ENCODE measurements at regions not wholly inside any gene's neighbourhood (a gene's known extent, or its start where the extent isn't known, plus 50 kb on each side); places are given as distances from the start of the nearest gene placed in this dataset.
"Not testable (repeated sequence)": the region's sequence is repeated elsewhere in the genome, so short reads cannot be mapped to it uniquely, and the experiment has no call there.

DNA sequence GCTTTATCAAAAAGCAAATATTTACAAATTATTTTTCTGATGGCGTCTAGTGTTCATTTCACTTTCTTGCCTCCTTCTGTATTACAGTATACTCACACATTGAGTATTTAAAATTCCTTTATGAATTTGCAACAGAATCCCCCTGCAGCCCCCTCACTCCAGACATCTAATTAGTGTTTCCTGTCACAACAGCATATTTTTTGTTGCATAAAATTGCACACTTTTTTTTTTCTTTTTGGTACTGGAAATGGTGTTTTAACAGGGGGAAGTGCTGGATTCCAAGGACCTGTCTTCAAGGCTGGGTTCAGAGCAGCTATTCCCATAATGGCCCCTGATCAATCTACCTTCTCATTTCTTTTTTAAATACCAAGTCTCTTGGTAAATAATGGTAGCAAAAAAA lies 184.3 kb upstream of the HMCN1 start:
- TF ChIP-seq, protein P1, sequence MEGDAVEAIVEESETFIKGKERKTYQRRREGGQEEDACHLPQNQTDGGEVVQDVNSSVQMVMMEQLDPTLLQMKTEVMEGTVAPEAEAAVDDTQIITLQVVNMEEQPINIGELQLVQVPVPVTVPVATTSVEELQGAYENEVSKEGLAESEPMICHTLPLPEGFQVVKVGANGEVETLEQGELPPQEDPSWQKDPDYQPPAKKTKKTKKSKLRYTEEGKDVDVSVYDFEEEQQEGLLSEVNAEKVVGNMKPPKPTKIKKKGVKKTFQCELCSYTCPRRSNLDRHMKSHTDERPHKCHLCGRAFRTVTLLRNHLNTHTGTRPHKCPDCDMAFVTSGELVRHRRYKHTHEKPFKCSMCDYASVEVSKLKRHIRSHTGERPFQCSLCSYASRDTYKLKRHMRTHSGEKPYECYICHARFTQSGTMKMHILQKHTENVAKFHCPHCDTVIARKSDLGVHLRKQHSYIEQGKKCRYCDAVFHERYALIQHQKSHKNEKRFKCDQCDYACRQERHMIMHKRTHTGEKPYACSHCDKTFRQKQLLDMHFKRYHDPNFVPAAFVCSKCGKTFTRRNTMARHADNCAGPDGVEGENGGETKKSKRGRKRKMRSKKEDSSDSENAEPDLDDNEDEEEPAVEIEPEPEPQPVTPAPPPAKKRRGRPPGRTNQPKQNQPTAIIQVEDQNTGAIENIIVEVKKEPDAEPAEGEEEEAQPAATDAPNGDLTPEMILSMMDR (IDR thresholded peaks at IDR 0.05; ENCODE audit: insufficient read depth, missing control alignments) = no peak
- DNase-seq (ENCODE audit: insufficient read length, low spot score) = no peak
- no peak for FAIRE-seq

DNA sequence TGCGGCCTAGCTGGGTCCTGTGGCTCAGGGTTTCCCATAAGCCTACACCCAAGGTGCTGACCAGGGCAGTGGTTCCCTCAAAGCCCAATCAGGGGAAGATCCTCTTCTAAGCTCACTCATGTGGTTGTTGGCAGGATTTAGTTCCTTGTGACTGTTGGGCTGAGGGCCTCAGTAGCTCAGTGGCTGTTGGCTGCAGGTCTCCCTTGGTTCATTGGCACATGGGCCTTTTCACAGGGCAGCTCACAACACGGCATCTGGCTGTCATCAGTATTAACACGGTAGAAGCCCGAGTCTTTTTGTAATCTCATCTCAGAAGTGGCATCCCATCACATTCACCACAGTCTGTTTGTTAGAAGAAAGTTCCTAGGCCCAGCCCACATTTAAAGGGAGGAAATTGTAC lies 188.2 kb upstream of the HMCN1 start:
- DNase-seq (ENCODE audit: insufficient read length, low spot score) (no peak), FAIRE-seq (no peak)
- TF ChIP-seq, protein P1 (IDR thresholded peaks at IDR 0.05; ENCODE audit: insufficient read depth, missing control alignments) = no peak

DNA sequence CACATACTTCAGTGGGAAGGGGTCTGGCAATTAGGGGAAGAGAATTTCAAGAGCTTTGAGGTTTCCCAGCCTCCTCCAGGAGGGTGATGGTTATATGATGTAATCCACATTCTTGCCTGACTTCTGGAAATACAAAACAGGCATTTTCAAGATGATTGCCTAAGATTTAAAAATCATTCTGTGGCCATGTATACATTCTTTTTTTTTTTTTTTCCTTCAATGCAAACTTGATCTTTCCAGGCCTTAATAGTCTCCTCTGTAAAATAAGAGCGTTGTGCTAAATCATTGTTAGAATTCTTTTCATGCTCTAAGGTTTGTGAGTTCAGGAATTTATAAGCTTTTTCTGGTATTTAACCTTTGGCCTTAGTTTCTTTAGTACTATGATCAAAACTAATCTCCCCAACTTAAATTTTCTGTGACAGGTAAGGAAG lies 192.3 kb upstream of the HMCN1 start:
- FAIRE-seq (no peak), DNase-seq (ENCODE audit: insufficient read length, low spot score) (no peak)
- TF ChIP-seq, protein P1 (IDR thresholded peaks at IDR 0.05; ENCODE audit: insufficient read depth, missing control alignments) = no peak

DNA sequence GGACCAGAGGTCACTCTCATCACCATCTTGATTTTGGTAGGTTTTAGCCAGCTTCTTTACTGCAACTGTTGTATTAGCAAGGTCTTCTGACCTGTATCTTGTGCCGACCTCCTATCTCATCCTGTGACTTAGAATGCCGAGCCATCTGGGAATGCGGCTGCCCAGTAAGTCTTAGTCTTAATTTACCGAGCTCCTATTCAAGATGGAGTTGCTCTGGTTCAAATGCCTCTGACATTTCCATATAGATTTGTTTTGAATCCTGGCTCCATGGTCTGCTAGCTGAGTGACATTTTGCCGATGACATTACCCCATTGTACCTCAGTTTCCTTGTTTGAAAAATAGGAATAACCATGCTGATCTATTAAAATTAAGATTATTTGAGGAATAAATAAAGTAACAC lies 193.9 kb upstream of the HMCN1 start:
- TF ChIP-seq, protein P1 (IDR thresholded peaks at IDR 0.05; ENCODE audit: insufficient read depth, missing control alignments) = no peak
- DNase-seq (ENCODE audit: insufficient read length, low spot score) (no peak), FAIRE-seq (no peak)

DNA sequence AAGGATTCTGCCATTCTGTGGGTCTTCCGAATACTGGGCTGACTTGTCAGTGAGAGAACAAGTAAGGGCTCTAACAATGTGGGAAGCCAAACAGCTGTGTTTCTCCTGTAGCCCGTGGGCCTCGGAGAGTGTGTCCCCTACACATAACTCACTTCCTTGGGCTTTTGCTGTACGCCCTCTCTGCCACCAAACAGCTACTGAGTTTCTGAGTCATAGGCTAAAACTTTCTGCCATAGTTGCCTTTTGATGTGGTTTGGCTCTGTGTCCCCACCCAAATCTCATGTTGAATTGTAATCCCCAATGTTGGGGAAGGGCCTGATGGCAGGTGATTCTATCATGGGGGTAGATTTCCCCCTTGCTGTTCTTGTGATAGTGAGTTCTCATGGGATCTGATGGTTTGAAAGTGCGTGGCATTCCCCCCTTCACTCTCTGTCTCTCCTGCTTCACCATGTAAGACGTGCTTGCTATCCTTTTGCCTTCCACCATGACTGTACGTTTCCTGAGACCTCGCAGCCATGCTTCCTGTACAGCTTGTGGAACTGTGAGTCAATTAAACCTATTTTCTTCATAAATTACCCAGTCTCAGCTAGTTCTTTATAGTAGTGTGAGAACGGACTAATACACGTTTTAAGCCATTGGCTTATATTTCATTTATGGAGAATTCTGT lies 194.8 kb upstream of the HMCN1 start:
- DNase-seq (ENCODE audit: insufficient read length, low spot score) (no peak), FAIRE-seq (no peak)
- TF ChIP-seq, protein P1 (IDR thresholded peaks at IDR 0.05; ENCODE audit: insufficient read depth, missing control alignments) = no peak

DNA sequence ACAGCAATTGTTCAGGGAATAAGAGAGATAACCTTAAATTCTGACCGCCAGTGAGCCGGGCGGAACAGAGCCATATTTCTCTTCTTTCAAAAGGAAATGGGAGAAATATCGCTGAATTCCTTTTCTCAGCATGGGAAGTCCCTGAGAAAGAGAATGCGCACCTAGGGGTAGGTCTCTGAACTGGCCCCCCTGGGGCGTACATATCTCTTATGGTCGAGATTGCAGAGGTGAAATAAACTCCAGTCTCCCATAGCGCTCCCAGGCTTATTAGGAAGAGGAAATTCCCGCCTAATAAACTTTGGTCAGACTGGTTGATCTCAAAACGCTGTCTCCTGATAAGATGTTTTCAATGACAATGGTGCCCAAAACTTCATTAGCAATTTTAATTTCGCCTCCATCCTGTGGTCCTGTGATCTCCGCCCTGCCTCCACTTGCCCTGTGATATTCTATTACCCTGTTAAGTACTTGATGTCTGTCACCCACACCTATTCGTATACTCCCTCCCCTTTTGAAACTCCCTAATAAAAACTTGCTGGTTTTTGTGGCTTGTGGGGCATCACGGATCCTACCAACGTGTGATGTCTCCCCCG lies 195.8 kb upstream of the HMCN1 start:
- DNase-seq (ENCODE audit: insufficient read length, low spot score); FAIRE-seq: not testable (repeated sequence)

DNA sequence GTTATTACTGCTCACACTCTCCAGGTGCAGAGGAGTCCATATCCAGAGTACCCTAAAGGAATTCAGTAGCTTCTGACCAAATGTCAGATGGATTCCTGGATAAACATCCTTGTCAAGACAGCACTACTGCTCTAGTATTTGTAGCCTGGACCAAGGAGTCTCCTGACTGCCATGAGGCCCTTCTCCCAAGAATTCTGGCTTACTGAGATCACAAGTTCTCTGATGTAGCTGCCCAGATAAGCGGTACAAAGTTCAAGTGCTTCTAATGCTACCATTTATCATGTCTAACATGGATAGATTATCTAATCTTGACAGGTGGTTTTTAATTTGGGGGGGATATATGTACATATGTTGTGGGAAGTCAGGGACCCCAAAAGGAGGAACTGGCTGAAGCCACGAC lies 196.6 kb upstream of the HMCN1 start:
- TF ChIP-seq, protein P1 (IDR thresholded peaks at IDR 0.05; ENCODE audit: insufficient read depth, missing control alignments) = no peak
- FAIRE-seq (no peak), DNase-seq (ENCODE audit: insufficient read length, low spot score) (no peak)

Data from D721Med (cell line).